ENCODE measurements at regions not wholly inside any gene's neighbourhood (a gene's known extent, or its start where the extent isn't known, plus 50 kb on each side); places are given as distances from the start of the nearest gene placed in this dataset.

DNA sequence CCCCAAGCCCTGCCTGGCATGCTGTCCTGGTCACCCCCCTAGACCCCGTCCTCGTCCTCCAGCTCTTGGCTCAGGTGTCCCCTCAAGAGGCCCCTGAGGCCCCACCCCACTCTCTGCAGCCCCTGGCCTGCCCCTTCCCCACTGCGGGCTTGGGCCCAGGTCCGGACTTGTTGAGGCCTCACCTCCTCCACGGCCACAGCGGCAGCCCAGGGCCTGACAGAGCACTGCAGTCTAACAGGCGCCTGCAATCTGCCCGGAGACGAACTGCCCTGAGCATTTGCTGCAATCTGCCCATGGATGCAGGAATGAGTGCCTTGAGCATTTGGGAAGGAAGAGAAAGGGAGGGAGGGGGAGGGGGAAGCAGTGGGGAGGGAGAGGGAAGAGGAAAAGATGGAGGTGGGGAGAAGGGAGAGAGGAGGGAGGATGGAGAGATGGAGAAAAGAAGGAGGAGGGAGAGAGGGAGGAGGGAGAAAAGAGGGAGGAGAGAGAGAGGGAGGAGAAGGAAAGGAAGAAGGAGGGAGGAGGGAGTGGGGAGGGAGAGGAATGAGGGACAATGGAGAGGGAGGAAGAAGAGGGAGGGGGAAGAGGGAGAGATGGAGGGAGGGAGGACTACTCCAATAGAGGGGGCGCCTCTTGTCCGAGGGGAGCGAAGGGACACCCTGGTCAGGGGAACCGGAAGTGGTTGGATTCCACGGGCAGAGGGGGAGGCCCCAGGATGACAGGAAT is 73.9 kb downstream of the PDGFA start:
- FAIRE-seq: no peak
- SMC1A ChIA-PET (ENCODE audit: uncharacterized antibody, unreplicated experiment): no interaction called here
- TF ChIP-seq, protein P1, sequence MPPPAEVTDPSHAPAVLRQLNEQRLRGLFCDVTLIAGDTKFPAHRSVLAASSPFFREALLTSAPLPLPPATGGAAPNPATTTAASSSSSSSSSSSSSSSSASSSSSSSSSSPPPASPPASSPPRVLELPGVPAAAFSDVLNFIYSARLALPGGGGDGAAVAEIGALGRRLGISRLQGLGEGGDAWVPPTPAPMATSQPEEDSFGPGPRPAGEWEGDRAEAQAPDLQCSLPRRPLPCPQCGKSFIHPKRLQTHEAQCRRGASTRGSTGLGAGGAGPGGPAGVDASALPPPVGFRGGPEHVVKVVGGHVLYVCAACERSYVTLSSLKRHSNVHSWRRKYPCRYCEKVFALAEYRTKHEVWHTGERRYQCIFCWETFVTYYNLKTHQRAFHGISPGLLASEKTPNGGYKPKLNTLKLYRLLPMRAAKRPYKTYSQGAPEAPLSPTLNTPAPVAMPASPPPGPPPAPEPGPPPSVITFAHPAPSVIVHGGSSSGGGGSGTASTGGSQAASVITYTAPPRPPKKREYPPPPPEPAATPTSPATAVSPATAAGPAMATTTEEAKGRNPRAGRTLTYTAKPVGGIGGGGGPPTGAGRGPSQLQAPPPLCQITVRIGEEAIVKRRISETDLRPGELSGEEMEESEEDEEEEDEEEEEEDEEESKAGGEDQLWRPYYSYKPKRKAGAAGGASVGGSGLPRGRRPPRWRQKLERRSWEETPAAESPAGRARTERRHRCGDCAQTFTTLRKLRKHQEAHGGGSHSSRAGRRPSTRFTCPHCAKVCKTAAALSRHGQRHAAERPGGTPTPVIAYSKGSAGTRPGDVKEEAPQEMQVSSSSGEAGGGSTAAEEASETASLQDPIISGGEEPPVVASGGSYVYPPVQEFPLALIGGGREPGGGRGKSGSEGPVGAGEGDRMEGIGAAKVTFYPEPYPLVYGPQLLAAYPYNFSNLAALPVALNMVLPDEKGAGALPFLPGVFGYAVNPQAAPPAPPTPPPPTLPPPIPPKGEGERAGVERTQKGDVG (CRISPR knock-in tag; IDR thresholded peaks at IDR 0.05): no peak
- TF ChIP-seq ZBED1 (IDR thresholded peaks at IDR 0.05; ENCODE audit: borderline replicate concordance): no peak
- TF ChIP-seq, protein P2, sequence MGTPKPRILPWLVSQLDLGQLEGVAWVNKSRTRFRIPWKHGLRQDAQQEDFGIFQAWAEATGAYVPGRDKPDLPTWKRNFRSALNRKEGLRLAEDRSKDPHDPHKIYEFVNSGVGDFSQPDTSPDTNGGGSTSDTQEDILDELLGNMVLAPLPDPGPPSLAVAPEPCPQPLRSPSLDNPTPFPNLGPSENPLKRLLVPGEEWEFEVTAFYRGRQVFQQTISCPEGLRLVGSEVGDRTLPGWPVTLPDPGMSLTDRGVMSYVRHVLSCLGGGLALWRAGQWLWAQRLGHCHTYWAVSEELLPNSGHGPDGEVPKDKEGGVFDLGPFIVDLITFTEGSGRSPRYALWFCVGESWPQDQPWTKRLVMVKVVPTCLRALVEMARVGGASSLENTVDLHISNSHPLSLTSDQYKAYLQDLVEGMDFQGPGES (IDR thresholded peaks at IDR 0.05): no peak
- TF ChIP-seq FOXK2 (IDR thresholded peaks at IDR 0.05): no peak
- no peak for TF ChIP-seq KAT2A (conservative IDR thresholded peaks at IDR 0.05; ENCODE audit: control insufficient read depth, low read depth, low read length)
- TF ChIP-seq SRF (IDR thresholded peaks at IDR 0.05; ENCODE audit: low read depth in 2 of 2, low read length in 2 of 2): no peak
- TF ChIP-seq NRF1 (conservative IDR thresholded peaks at IDR 0.05; ENCODE audit: low read depth, low read length): no peak
- RAD21 ChIA-PET (ENCODE audit: unreplicated experiment): no interaction called here
- BruUV-seq (replicated peaks): no TSS peak
- H3K9ac ChIP-seq (ENCODE audit: control insufficient read depth, insufficient read depth, low read length): no peak overlapping the region
- H3K27ac ChIP-seq (ENCODE audit: control insufficient read depth, insufficient read depth): no peak overlapping the region
- intact Hi-C loops (cut with micrococcal nuclease; ENCODE audit: unreplicated experiment): no loop called here
- H2AFZ ChIP-seq (ENCODE audit: control insufficient read depth, low read depth, low read length): no peak overlapping the region
- no peaks in the 10 kb centered on the region; the same call in 2 of the 3 replicates for H3K9me3 ChIP-seq (replicated peaks; ENCODE audit: control insufficient read depth, insufficient read depth, low read length)
- no peaks in the 10 kb centered on the region for H4K20me1 ChIP-seq (ENCODE audit: control insufficient read depth, insufficient read depth)
- 68% methylated on average over 11 of the region's 14 CpGs for WGBS (ENCODE audit: insufficient coverage, insufficient replicate concordance, low lambda C conversion rate, missing lambda C conversion rate)
- POLR2A ChIA-PET: no interaction called here
- ATAC-seq: no peak
- no peaks in the 10 kb centered on the region for H3K79me2 ChIP-seq (ENCODE audit: control insufficient read depth, insufficient read depth, low read length)
- no peak for DNase-seq (ENCODE audit: low read depth, low spot score)
- CTCF ChIA-PET: no interaction called here
- H3K4me1 ChIP-seq (ENCODE audit: control insufficient read depth, insufficient read depth, low read length): no peaks in the 10 kb centered on the region
- H3K4me3 ChIP-seq: no peak overlapping the region
- no peaks in the 10 kb centered on the region for H3K27me3 ChIP-seq (replicated peaks in 1 of 2; ENCODE audit: control insufficient read depth in 2 of 2, insufficient read depth in 2 of 2, low read length in 1 of 2)
- no peaks in the 10 kb centered on the region for H3K36me3 ChIP-seq (ENCODE audit: control insufficient read depth in 2 of 2, insufficient read depth in 2 of 2, low read length in 1 of 2)
- H3K4me2 ChIP-seq (ENCODE audit: control insufficient read depth, insufficient read depth): no peak overlapping the region
- in situ Hi-C loops (cut with MboI): no loop called here

Measured in GM12878 (cell line).